Loucy (cell line): ENCODE measurements at regions not wholly inside any gene's neighbourhood (a gene's known extent, or its start where the extent isn't known, plus 50 kb on each side); places are given as distances from the start of the nearest gene placed in this dataset.

Experiments used
- H2AFZ ChIP-seq: fragments of 200-600 bp; sonication (generic); 2 replicates; pipeline ENCODE4 v1.6.0; 2016; ENCODE audit warnings: antibody characterized with exemption, mild to moderate bottlenecking, low read length, moderate library complexity
- H3F3A ChIP-seq: fragments of 200-600 bp; 2 replicates; pipeline ENCODE4 v1.6.0; 2016; ENCODE audit warnings: antibody characterized with exemption, low read depth, mild to moderate bottlenecking
- H3K27me3 ChIP-seq: fragments of 200-600 bp; sonication (generic); 2 replicates; pipeline ENCODE4 v1.6.1; 2014; ENCODE audit warnings: low read length, mild to moderate bottlenecking; ENCODE audit not compliant: insufficient read depth, poor library complexity, severe bottlenecking
- H3K36me3 ChIP-seq: fragments of 200-600 bp; sonication (generic); 2 replicates; pipeline ENCODE4 v1.6.1; 2016; ENCODE audit warnings: low read length; ENCODE audit not compliant: insufficient read depth
- H3K4me1 ChIP-seq: fragments of 200-600 bp; sonication (generic); 2 replicates; pipeline ENCODE4 v1.5.1; 2014; ENCODE audit warnings: low read length, mild to moderate bottlenecking; ENCODE audit not compliant: insufficient read depth, poor library complexity, severe bottlenecking
- H3K4me2 ChIP-seq: fragments of 200-600 bp; sonication (generic); 2 replicates; pipeline ENCODE4 v1.6.0; 2014; ENCODE audit warnings: antibody characterized with exemption, low read length, low read depth, mild to moderate bottlenecking; ENCODE audit not compliant: poor library complexity, severe bottlenecking
- H3K4me3 ChIP-seq: fragments of 200-600 bp; sonication (generic); 2 replicates; pipeline ENCODE4 v1.5.1; 2014; ENCODE audit warnings: low read length, mild to moderate bottlenecking, mixed read lengths; ENCODE audit not compliant: poor library complexity, severe bottlenecking
- H3K79me2 ChIP-seq: fragments of 200-600 bp; sonication (generic); 2 replicates; pipeline ENCODE4 v1.6.1; 2014; ENCODE audit warnings: low read length; ENCODE audit not compliant: insufficient read depth
- H3K9ac ChIP-seq: fragments of 200-600 bp; sonication (generic); 2 replicates; pipeline ENCODE4 v1.6.0; 2014; ENCODE audit warnings: mild to moderate bottlenecking, low read depth, low read length, moderate library complexity; ENCODE audit not compliant: poor library complexity, severe bottlenecking
- H3K9me2 ChIP-seq: fragments of 200-600 bp; sonication (generic); replicated peaks from 2 replicates; pipeline ENCODE4 v1.6.1; 2016; ENCODE audit warnings: low read depth, low read length, mixed read lengths
- H3K9me3 ChIP-seq: fragments of 200-600 bp; sonication (generic); 2 replicates; pipeline ENCODE4 v1.6.1; 2014; ENCODE audit warnings: mild to moderate bottlenecking, antibody characterized with exemption, low read length, low read depth; ENCODE audit not compliant: insufficient read depth
- H4K20me1 ChIP-seq: fragments of 200-600 bp; sonication (generic); 2 replicates; pipeline ENCODE4 v1.6.0; 2014; ENCODE audit warnings: antibody characterized with exemption, low read length, mild to moderate bottlenecking; ENCODE audit not compliant: insufficient read depth, poor library complexity, severe bottlenecking
- CTCF ChIP-seq: fragments of 200-600 bp; sonication (generic); conservative IDR thresholded peaks from 2 replicates; pipeline ENCODE4 v1.5.1; 2014; ENCODE audit warnings: mild to moderate bottlenecking, antibody characterized with exemption, low read length
- EZH2phosphoT487 ChIP-seq: fragments of 200-600 bp; IDR thresholded peaks from 2 replicates; pipeline ENCODE4 v1.6.1; 2018; ENCODE audit warnings: antibody characterized with exemption, mild to moderate bottlenecking, moderate library complexity, borderline replicate concordance

GRCh38 chr5:24742334-24742733, 97.6 kb upstream of the CDH10 start:
- Histone ChIP-seq H3K9me2 (no peaks in the 10 kb centered on the region), H3K36me3 (no peaks in the 10 kb centered on the region), H3K4me1 (no peaks in the 10 kb centered on the region), H3K4me2 (no peak overlapping the region), H2AFZ (no peak overlapping the region), H3K9ac (no peak overlapping the region), H3K79me2 (no peaks in the 10 kb centered on the region), H3F3A (no peaks in the 10 kb centered on the region), H4K20me1 (no peaks in the 10 kb centered on the region), H3K27me3 (no peaks in the 10 kb centered on the region), H3K4me3 (no peak overlapping the region), H3K9me3 (no peaks in the 10 kb centered on the region)
- no peak for TF ChIP-seq CTCF
- TF ChIP-seq EZH2phosphoT487 = no peak

GRCh38 chr5:24737163-24737562, 92.4 kb upstream of the CDH10 start:
- no peaks in the 10 kb centered on the region for H3F3A ChIP-seq
- no peaks in the 10 kb centered on the region for H3K4me1 ChIP-seq
- H2AFZ ChIP-seq = no peak overlapping the region
- no peak overlapping the region for H3K4me2 ChIP-seq
- no peaks in the 10 kb centered on the region for H3K9me3 ChIP-seq
- no peaks in the 10 kb centered on the region for H4K20me1 ChIP-seq
- no peaks in the 10 kb centered on the region for H3K27me3 ChIP-seq
- H3K79me2 ChIP-seq = no peaks in the 10 kb centered on the region
- no peak overlapping the region for H3K9ac ChIP-seq
- H3K4me3 ChIP-seq = no peak overlapping the region
- H3K9me2 ChIP-seq = no peaks in the 10 kb centered on the region
- no peaks in the 10 kb centered on the region for H3K36me3 ChIP-seq
- no peak for TF ChIP-seq CTCF
- TF ChIP-seq EZH2phosphoT487 = no peak

- Histone ChIP-seq H3K36me3 (no peaks in the 10 kb centered on the region), H3K9me2 (no peaks in the 10 kb centered on the region), H3K4me3 (no peak overlapping the region), H3K79me2 (no peaks in the 10 kb centered on the region), H3K9ac (no peak overlapping the region), H2AFZ (no peak overlapping the region), H3K9me3 (no peaks in the 10 kb centered on the region), H3F3A (no peaks in the 10 kb centered on the region), H4K20me1 (no peaks in the 10 kb centered on the region), H3K4me1 (no peaks in the 10 kb centered on the region), H3K4me2 (no peak overlapping the region), H3K27me3 (no peaks in the 10 kb centered on the region)
- TF ChIP-seq EZH2phosphoT487 (no peak), CTCF (no peak)
Measured at GRCh38 chr5:24735284-24735683, 90.5 kb upstream of the CDH10 start.
